K562 (cell line): ENCODE measurements at regions not wholly inside any gene's neighbourhood (a gene's known extent, or its start where the extent isn't known, plus 50 kb on each side); places are given as distances from the start of the nearest gene placed in this dataset.

Source experiments
- ARID2 ChIP-seq: fragments of 450-650 bp; IDR thresholded peaks from 2 replicates; pipeline ENCODE4 v1.6.1; 2017; ENCODE audit warnings: antibody characterized with exemption, mild to moderate bottlenecking
- KAT2B ChIP-seq: IDR thresholded peaks from one replicate; pipeline ENCODE4 v1.6.1; 2012; ENCODE audit warnings: low read depth, mild to moderate bottlenecking, control low read depth, inconsistent platforms, low read length, moderate library complexity
- TFE3 ChIP-seq: fragments of 450-650 bp; formaldehyde crosslinking; IDR thresholded peaks from 2 replicates; pipeline ENCODE4 v1.4.0; 2020; ENCODE audit warnings: mild to moderate bottlenecking, mixed read lengths
- UBTF ChIP-seq, 2 experiments: IDR thresholded peaks; 2 replicates each; pipeline ENCODE4 v1.6.1; 2012; ENCODE audit warnings: improper control_type of control experiment in 2 of 2, low read depth in 2 of 2, low read length in 2 of 2, borderline replicate concordance in 1 of 2
- ZBTB40 ChIP-seq, 2 experiments: fragments of 450-650 bp in 1 of 2; sonication (generic) in 1 of 2; formaldehyde crosslinking in 1 of 2; IDR thresholded peaks; 2 replicates each; pipeline versions ENCODE4 v1.7.1 to v1.9.0; 2016 to 2022; ENCODE audit warnings: inconsistent platforms in 1 of 2, mild to moderate bottlenecking in 1 of 2, missing genetic modification reagents in 1 of 2
- ZBTB9 ChIP-seq: fragments of 450-650 bp; formaldehyde crosslinking; IDR thresholded peaks from 2 replicates; pipeline ENCODE4 v1.4.0; 2020; ENCODE audit warnings: mild to moderate bottlenecking, moderate library complexity
- ZNF165 ChIP-seq: fragments of 250-450 bp; sonication (Bioruptor Pico); IDR thresholded peaks from 2 replicates; pipeline ENCODE4 v1.4.0; 2020; ENCODE audit warnings: borderline replicate concordance
- ZNF764 ChIP-seq: fragments of 250-450 bp; sonication (Bioruptor Pico); IDR thresholded peaks from 2 replicates; pipeline ENCODE4 v1.4.0; 2020; ENCODE audit warnings: low read depth, mild to moderate bottlenecking, moderate library complexity

- TF ChIP-seq ZBTB40 (IDR thresholded peaks at IDR 0.05) (no peak), ZBTB40 (CRISPR knock-in tag; IDR thresholded peaks at IDR 0.05) (peak; percentile 32), ARID2 (no peak), TFE3 (CRISPR knock-in tag) (no peak), ZBTB9 (0 out of 2 replicates have a peak, but pooled peaks have one; percentile 48), ZNF165 (no peak), KAT2B (no peak), UBTF (IDR thresholded peaks at IDR 0.05; ENCODE audit: borderline replicate concordance in 1 of 2, low read depth in 2 of 2, low read length in 2 of 2) (no peak), ZNF764 (CRISPR knock-in tag) (no peak)
Observed at GRCh38 chr22:20654343-20655208, 119.3 kb upstream of the SERPIND1 start (continued).
